ENCODE measurements at regions not wholly inside any gene's neighbourhood (a gene's known extent, or its start where the extent isn't known, plus 50 kb on each side); places are given as distances from the start of the nearest gene placed in this dataset.
"Not testable (repeated sequence)": the region's sequence is repeated elsewhere in the genome, so short reads cannot be mapped to it uniquely, and the experiment has no call there.

DNA sequence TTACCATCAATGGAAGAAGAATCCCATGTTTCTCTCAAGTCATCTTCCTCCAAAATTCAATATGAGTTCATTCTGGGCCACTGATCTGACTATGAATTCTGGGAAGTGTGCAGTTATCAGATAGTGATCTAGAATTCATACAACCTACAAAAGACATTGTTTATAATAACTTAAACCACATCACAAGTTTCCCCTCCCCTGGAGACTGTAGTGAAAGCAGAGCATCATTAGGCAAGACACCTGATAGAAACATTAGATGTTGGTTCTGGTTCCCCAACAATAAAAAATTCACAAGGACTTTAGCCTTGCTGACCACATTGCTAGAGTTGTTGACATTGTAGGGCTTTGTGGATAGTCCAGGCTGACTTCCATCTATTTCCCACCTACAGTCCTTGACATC is 506.4 kb upstream of the JAG1 start:
- no peak overlapping the region for H3K4me3 ChIP-seq (ENCODE audit: control insufficient read depth, low read depth, low read length)
- no peak for DNase-seq (ENCODE audit: low read depth)
- TF ChIP-seq, protein P1, sequence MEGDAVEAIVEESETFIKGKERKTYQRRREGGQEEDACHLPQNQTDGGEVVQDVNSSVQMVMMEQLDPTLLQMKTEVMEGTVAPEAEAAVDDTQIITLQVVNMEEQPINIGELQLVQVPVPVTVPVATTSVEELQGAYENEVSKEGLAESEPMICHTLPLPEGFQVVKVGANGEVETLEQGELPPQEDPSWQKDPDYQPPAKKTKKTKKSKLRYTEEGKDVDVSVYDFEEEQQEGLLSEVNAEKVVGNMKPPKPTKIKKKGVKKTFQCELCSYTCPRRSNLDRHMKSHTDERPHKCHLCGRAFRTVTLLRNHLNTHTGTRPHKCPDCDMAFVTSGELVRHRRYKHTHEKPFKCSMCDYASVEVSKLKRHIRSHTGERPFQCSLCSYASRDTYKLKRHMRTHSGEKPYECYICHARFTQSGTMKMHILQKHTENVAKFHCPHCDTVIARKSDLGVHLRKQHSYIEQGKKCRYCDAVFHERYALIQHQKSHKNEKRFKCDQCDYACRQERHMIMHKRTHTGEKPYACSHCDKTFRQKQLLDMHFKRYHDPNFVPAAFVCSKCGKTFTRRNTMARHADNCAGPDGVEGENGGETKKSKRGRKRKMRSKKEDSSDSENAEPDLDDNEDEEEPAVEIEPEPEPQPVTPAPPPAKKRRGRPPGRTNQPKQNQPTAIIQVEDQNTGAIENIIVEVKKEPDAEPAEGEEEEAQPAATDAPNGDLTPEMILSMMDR (conservative IDR thresholded peaks at IDR 0.05; ENCODE audit: control insufficient read depth, insufficient read depth, low read depth, low read length) = no peak

DNA sequence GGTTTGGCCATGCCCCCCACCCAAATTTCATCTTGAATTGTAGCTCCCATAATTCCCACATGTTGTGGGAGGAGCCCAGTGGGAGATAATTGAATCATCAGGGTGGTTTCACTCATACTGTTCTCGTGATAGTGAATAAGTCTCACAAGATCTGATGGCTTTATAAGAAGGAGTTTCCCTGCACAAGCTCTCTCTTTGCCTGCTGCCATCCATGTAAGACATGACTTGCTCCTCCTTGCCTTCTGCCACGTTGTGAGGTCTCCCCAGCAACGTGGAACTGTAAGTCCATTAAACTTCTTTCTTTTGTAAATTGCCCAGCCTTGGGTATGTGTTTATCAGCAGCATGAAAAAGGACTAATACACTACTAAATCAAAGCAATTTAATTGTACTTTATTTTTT is 507.3 kb upstream of the JAG1 start:
- not testable (repeated sequence) for DNase-seq (ENCODE audit: low read depth); H3K4me3 ChIP-seq (ENCODE audit: control insufficient read depth, low read depth, low read length)

DNA sequence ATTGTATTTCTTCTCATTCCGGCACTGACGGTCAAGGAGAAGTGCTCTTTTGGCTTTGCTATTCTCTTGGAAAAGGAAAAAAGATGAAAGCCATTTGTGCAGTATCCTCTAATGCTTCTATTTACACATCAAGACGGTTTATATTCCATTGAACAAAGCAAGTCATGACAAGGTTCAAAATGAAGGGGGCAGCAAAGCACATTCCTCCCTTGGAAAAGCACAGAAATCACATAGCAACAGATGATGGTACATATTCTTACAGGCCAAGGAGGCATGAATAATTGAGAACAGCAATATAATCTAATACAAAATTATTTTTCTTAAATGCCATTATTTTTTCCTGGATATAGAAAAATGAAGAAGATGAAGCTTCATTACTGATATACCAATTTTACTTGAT is 508.2 kb upstream of the JAG1 start:
- TF ChIP-seq, protein P1 (conservative IDR thresholded peaks at IDR 0.05; ENCODE audit: control insufficient read depth, insufficient read depth, low read depth, low read length) = no peak
- no peak overlapping the region for H3K4me3 ChIP-seq (ENCODE audit: control insufficient read depth, low read depth, low read length)
- no peak for DNase-seq (ENCODE audit: low read depth)

DNA sequence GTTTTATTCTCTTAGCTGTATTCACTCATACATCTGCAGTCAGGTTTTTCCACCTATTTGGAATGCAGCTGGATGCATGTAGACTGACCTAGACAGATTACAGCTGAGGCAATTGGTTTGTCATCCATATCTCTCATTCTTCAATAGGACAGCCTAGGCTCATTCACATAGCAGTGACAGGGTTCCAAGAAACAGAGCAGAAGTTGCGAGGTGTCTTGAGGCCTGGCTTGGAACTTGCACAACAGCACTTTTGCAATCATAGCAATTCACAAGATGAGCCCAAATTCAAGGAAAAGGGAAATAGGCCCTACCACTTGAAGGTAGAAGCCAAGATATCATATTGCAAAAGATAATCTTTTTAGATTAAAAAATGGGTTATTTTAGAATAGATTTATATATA is 508.9 kb upstream of the JAG1 start:
- DNase-seq (ENCODE audit: low read depth) = peak; percentile 13
- no peak overlapping the region for H3K4me3 ChIP-seq (ENCODE audit: control insufficient read depth, low read depth, low read length)
- TF ChIP-seq, protein P1 (conservative IDR thresholded peaks at IDR 0.05; ENCODE audit: control insufficient read depth, insufficient read depth, low read depth, low read length) = no peak

DNA sequence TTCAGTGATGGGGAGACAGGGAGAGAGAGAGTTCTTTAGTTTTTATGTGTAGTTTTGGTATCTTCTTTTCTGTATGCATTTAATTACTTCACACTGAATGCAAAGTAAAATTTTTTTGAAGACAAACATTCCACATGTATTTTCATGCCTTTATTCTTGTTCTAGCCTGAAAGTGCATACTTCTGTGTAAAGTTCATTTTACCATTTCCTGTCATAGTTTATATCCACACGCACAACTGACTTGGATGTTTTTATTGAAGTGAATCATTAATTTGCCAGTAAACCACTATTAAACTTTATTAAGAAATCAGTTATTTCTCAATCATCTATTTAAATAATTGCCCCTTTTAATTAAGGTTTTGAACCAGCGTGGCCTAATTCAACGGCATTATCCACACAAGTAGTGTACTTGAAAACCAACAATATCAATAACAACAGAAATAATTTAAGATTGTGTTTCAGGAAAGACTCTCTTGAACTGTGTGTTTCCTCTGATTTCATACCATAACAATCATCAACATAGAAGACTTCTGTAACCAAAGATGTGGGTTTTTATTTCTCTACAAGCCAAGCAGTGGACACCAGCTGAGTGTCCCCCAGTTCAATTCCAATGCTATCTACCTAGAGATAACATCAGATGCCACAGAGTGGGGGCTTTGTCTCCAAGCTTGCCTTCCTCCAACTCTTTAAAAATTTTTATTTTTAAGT is 512.7 kb upstream of the JAG1 start:
- TF ChIP-seq, protein P1 (conservative IDR thresholded peaks at IDR 0.05; ENCODE audit: control insufficient read depth, insufficient read depth, low read depth, low read length) = no peak
- no peak for DNase-seq (ENCODE audit: low read depth)
- no peak overlapping the region for H3K4me3 ChIP-seq (ENCODE audit: control insufficient read depth, low read depth, low read length)

DNA sequence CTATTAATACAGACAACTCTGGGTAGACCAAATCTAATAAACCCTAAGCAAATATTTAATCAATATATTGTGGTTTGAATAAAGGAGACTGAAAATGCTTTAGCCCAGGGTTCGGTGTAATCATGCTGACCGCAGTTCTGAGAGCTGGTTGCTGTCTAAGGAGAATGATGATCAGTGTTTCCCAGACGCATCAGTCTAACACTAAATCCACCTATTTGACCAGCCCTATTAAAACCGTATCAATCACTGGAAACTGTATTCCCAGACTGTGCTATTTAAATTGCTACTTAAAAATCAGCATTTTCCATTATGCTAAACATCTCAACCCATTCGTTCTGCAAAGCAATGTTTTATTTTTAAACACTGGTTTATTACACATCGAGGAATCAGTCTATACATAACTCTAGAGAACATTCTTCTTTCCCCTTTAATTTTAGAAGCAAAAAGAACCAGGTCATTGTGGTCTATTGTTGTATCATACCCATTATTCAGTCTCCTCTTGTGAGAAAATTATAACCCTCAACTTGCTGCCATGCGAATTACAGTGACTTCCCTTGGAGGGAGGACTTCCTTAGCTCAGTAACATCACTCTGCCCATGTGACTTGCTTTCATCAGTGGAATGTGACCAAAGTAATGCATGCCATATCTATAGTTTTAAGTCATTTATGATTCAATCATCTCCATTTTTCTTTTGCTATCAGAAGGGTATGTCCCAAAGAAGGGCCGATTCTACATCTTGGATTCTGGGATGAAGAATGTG is 515.2 kb upstream of the JAG1 start:
- H3K4me3 ChIP-seq (ENCODE audit: control insufficient read depth, low read depth, low read length) = no peak overlapping the region
- TF ChIP-seq, protein P1 (conservative IDR thresholded peaks at IDR 0.05; ENCODE audit: control insufficient read depth, insufficient read depth, low read depth, low read length) = no peak
- DNase-seq (ENCODE audit: low read depth) = no peak

DNA sequence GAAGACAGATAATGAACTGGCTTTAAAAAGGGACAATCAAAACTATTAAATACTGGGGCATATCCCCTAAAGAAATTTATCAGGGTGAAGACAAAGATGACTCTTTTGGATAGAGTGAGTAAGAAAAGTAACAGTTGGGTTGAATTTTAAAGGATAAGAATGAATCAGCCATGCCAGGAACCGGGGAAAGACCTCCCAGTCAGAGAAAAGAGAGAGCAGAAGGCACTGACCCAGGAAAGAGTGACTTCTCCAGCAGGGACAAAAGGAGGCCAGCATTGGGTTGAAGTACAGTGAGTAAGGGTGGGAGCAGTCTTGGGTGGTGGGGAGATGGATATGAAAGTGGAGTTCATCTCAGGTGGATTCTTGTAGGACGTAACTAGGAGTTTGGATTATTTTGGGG is 516.9 kb upstream of the JAG1 start:
- no peak overlapping the region for H3K4me3 ChIP-seq (ENCODE audit: control insufficient read depth, low read depth, low read length)
- TF ChIP-seq, protein P1 (conservative IDR thresholded peaks at IDR 0.05; ENCODE audit: control insufficient read depth, insufficient read depth, low read depth, low read length) = no peak
- no peak for DNase-seq (ENCODE audit: low read depth)

Data from fibroblast of mammary gland (primary cell).